ENCODE measurements at regions not wholly inside any gene's neighbourhood (a gene's known extent, or its start where the extent isn't known, plus 50 kb on each side); places are given as distances from the start of the nearest gene placed in this dataset.
"Not testable (repeated sequence)": the region's sequence is repeated elsewhere in the genome, so short reads cannot be mapped to it uniquely, and the experiment has no call there.

DNA sequence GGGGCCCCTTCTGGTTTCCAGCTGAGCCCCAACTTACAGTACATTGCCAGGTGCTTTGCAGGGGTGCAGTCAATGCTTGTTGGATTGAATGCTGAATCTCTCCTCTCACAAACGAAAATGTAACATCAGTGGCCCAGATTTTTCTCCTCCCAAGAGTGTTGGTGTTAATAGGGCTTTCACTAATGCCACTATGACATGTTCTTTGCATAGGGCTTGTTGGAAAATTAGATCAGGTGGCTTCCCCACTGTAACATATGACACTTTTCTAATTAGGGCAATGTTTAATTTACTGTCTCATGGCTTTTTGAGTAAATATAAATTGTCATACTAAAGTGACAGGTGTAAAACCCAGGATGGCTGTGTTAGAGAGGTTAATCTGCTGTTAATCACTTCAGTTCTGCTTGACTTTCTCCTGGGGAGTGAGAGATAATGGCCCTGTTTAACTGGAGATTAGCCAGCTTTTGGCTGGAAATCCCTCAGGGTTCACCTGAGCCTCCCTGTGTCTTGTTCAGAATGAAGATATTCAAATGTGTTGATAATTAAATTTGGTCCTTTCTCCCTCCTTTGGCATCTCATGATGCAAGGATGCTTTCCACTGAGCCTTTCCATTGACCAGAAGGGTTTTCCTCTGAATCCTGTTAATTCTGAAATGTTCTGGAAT, 502.3 kb downstream of the RBFOX1 start:
- no peaks in the 10 kb centered on the region for H3K27me3 Mint-ChIP-seq
- peaks cover 14 to 21% of the 10 kb centered on the region in 2 donors for H3K9me3 Mint-ChIP-seq
- H3K4me3 Mint-ChIP-seq: no peak overlapping the region
- H3K27ac Mint-ChIP-seq: no peak overlapping the region
- DNase-seq (no peak), ATAC-seq (replicated peaks) (no peak)
- H3K4me1 Mint-ChIP-seq (ENCODE audit: low read depth in 2 of 2): peaks cover 0 to 4% of the 10 kb centered on the region in 2 donors
- H3K36me3 Mint-ChIP-seq (ENCODE audit: insufficient read depth): no peaks in the 10 kb centered on the region

GRCh38 chr16:7820816-7821215, 488.2 kb downstream of the RBFOX1 start:
- Mint-ChIP-seq H3K27ac (no peak overlapping the region), H3K4me1 (ENCODE audit: low read depth in 2 of 2) (no peaks in the 10 kb centered on the region)

DNA sequence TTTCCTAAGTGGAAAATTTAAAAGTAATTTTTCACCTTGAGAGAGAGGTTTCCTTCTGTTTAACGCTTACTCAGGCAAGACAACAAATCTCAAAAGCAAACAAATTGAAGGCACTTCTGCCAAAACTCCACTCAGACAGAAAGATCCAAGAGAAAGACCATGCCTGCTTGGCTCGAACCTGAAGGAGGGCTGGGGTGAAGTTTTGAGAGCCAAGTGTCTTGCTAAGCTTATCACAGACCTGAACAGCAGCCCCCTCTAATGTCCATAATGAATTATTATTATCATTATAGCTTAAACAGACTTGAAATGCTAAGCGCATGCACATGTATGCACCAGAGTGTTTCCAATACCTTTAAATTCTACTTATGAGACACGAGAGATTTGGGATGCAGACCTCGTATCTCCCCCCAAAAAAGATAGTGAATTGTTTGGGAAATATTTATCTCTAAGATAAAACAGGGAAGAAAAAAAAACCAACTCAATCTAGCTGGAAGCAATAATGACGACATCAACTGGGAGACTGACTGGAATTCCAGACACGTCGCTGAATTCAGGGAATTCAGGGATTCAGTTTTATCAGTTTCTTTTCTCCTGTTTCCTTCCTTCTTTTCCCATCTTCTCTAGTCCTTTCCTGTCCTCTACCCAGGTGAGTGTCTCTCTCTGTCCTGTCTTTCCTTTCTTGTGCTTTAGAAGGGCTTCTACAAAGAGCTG, 473.2 kb downstream of the RBFOX1 start:
- Mint-ChIP-seq H3K4me1 (ENCODE audit: low read depth in 2 of 2) (no peaks in the 10 kb centered on the region), H3K27ac (no peak overlapping the region), H3K27me3 (no peaks in the 10 kb centered on the region), H3K4me3 (no peak overlapping the region), H3K9me3 (peaks cover 3 to 7% of the 10 kb centered on the region in 2 donors), H3K36me3 (ENCODE audit: insufficient read depth) (no peaks in the 10 kb centered on the region)
- ATAC-seq (replicated peaks) (no peak), DNase-seq (no peak)

More at GRCh38 chr16:7820816-7821215, 488.2 kb downstream of the RBFOX1 start:
- H3K4me3 Mint-ChIP-seq: no peak overlapping the region
- no peaks in the 10 kb centered on the region for H3K36me3 Mint-ChIP-seq (ENCODE audit: insufficient read depth)
- ATAC-seq (replicated peaks) (no peak), DNase-seq (no peak)
- peaks cover under 1 to 13% of the 10 kb centered on the region in 2 donors for H3K9me3 Mint-ChIP-seq
- H3K27me3 Mint-ChIP-seq: no peaks in the 10 kb centered on the region

DNA sequence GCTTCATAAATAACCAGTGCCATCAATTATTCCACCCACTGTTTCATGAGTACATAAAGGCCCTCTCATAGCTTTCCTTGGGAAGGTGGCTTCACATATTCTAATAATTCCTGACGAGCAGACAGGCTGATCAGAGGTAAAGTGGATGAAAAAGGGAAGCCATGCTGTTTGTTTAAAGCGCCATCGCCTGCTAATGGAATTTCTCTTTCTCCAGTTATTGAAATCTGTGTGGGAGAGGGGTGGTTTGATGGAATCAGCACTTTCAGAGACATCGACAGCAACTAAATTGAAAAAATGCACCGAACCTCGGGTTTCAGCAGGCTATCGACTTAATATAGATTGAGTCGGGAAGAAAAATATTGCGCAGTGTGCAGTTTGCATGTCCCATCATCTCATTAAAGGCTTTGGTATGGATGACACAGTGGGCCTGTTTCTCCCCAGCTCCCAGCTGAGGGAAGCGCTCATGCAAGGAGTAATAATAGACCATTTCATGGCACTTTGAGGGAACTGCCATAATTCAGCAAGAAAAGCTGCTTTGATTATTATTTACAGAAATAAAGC, 472.1 kb downstream of the RBFOX1 start:
- Mint-ChIP-seq H3K27me3 (no peaks in the 10 kb centered on the region), H3K4me1 (ENCODE audit: low read depth in 2 of 2) (no peaks in the 10 kb centered on the region), H3K4me3 (no peak overlapping the region), H3K9me3 (peaks cover 5 to 7% of the 10 kb centered on the region in 2 donors), H3K36me3 (ENCODE audit: insufficient read depth) (no peaks in the 10 kb centered on the region), H3K27ac (no peak overlapping the region)
- ATAC-seq (replicated peaks): no peak
- no peak for DNase-seq

- H3K9me3 Mint-ChIP-seq: peaks cover 4 to 8% of the 10 kb centered on the region in 2 donors
- H3K4me3 Mint-ChIP-seq: no peak overlapping the region
- H3K36me3 Mint-ChIP-seq (ENCODE audit: insufficient read depth): no peaks in the 10 kb centered on the region
- no peak overlapping the region for H3K27ac Mint-ChIP-seq
- H3K27me3 Mint-ChIP-seq: no peaks in the 10 kb centered on the region
- ATAC-seq (replicated peaks): no peak
- no peaks in the 10 kb centered on the region for H3K4me1 Mint-ChIP-seq (ENCODE audit: low read depth in 2 of 2)
- no peak for DNase-seq
Observed at GRCh38 chr16:7792346-7792745, 459.7 kb downstream of the RBFOX1 start.

DNA sequence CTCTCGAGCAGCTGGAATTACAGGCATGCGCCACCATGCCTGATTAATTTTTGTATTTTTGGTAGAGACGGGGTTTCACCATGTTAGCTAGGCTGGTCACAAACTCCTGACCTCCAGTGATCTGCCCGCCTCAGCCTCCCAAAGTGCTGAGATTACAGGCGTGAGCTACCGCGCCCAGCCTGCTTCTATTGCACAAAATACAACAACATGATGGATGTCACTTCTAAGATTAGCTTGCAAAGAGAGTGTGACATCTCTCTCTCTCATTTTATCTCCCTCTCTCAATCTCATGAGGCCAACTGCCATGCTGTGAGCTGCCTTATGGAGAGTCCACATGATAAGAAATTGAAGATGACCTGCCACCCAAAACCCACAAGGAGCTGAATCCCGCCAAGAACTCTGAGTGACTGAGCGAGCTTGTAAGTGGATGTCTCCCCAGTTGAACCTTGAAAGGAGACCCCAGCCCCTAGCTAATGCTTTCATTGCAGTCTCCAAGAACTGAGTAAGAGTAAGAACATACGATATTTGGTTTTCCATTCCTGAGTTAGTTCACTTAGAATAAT, 458.5 kb downstream of the RBFOX1 start:
- Mint-ChIP-seq H3K27me3 (no peaks in the 10 kb centered on the region), H3K4me3 (no peak overlapping the region), H3K27ac (no peak overlapping the region), H3K9me3 (peaks cover 0 to 8% of the 10 kb centered on the region in 2 donors), H3K36me3 (ENCODE audit: insufficient read depth) (no peaks in the 10 kb centered on the region), H3K4me1 (ENCODE audit: low read depth in 2 of 2) (no peaks in the 10 kb centered on the region)
- ATAC-seq (replicated peaks): no peak
- DNase-seq: no peak

- Mint-ChIP-seq H3K4me1 (ENCODE audit: low read depth in 2 of 2) (no peaks in the 10 kb centered on the region), H3K27me3 (no peaks in the 10 kb centered on the region), H3K27ac (no peak overlapping the region), H3K4me3 (no peak overlapping the region), H3K36me3 (ENCODE audit: insufficient read depth) (no peaks in the 10 kb centered on the region), H3K9me3 (peaks cover 22% of the 10 kb centered on the region in 2 donors)
- ATAC-seq (replicated peaks): no peak
- no peak for DNase-seq
Observed at GRCh38 chr16:7775072-7775488, 442.4 kb downstream of the RBFOX1 start.

- no peaks in the 10 kb centered on the region for H3K36me3 Mint-ChIP-seq (ENCODE audit: insufficient read depth)
- H3K9me3 Mint-ChIP-seq: peaks cover 22% of the 10 kb centered on the region in 2 donors
- no peak overlapping the region for H3K4me3 Mint-ChIP-seq
- no peaks in the 10 kb centered on the region for H3K4me1 Mint-ChIP-seq (ENCODE audit: low read depth in 2 of 2)
- ATAC-seq (replicated peaks) (no peak), DNase-seq (no peak)
- no peaks in the 10 kb centered on the region for H3K27me3 Mint-ChIP-seq
- H3K27ac Mint-ChIP-seq: no peak overlapping the region
Observed at GRCh38 chr16:7772722-7773121, 440.1 kb downstream of the RBFOX1 start.

DNA sequence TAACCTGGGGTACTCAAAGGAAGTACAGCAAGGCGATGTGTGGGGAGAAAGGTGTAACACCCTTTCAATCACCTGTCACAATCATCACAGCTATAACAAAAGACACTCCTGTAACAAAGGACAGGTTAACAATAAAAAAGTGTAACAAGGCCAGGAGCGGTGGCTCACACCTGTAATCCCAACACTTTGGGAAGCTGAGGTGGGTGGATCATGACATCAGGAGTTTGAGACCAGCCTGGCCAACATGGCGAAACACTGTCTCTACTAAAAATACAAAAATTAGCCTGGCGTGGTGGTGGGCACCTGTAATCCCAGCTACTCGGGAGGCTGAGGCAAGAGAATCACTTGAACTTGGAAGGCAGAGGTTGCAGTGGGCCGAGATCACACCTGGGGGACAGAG, 436.4 kb downstream of the RBFOX1 start:
- H3K4me3 Mint-ChIP-seq; DNase-seq; H3K36me3 Mint-ChIP-seq (ENCODE audit: insufficient read depth); ATAC-seq (replicated peaks); H3K4me1 Mint-ChIP-seq (ENCODE audit: low read depth in 2 of 2); H3K27ac Mint-ChIP-seq; H3K27me3 Mint-ChIP-seq: not testable (repeated sequence)
- peaks cover 9 to 15% of the 10 kb centered on the region in 2 donors for H3K9me3 Mint-ChIP-seq

DNA sequence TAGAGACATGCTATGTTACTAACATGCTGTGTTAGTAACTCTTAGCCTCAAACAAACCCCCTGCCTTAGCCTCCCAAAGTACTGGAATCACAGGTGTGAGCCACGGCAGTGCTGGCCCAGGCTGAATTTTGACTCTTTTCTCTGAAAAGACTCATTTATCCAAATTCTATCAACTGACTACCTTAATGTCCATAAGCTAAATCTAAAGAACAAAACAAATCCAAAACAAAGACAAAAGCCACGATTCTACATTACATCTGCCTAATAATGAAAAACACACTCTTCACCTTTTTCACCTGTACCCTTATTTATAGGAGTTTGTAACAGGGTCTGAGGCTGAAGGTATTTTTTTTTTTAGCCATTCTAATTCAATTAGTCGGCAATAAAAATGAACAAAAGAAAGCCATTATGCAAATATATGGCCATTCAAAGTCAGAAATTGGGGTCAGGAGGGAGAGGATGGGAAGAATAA, 432.5 kb downstream of the RBFOX1 start:
- no peaks in the 10 kb centered on the region for H3K4me1 Mint-ChIP-seq (ENCODE audit: low read depth in 2 of 2)
- no peak overlapping the region for H3K4me3 Mint-ChIP-seq
- H3K27me3 Mint-ChIP-seq: no peaks in the 10 kb centered on the region
- DNase-seq (no peak), ATAC-seq (replicated peaks) (no peak)
- no peak overlapping the region for H3K27ac Mint-ChIP-seq
- H3K36me3 Mint-ChIP-seq (ENCODE audit: insufficient read depth): no peaks in the 10 kb centered on the region
- peaks cover 10 to 12% of the 10 kb centered on the region in 2 donors for H3K9me3 Mint-ChIP-seq

- no peak overlapping the region for H3K27ac Mint-ChIP-seq
- DNase-seq (no peak), ATAC-seq (replicated peaks) (no peak)
- H3K4me3 Mint-ChIP-seq: no peak overlapping the region
- peaks cover 10 to 14% of the 10 kb centered on the region in 2 donors for H3K9me3 Mint-ChIP-seq
- no peaks in the 10 kb centered on the region for H3K27me3 Mint-ChIP-seq
- no peaks in the 10 kb centered on the region for H3K36me3 Mint-ChIP-seq (ENCODE audit: insufficient read depth)
- H3K4me1 Mint-ChIP-seq (ENCODE audit: low read depth in 2 of 2): no peaks in the 10 kb centered on the region
Observed at GRCh38 chr16:7763111-7763510, 430.5 kb downstream of the RBFOX1 start.

All from effector memory CD8-positive, alpha-beta T cell (primary cell).